Chondrocyte (in vitro differentiated cells): ENCODE measurements at regions not wholly inside any gene's neighbourhood (a gene's known extent, or its start where the extent isn't known, plus 50 kb on each side); places are given as distances from the start of the nearest gene placed in this dataset.
A peak's percentile ranks its signal among the peaks of the same experiment; 100 is the strongest.

ENCODE experiments used
- DNase-seq: peaks from one replicate; pipeline ENCODE4 v3.0.0; 2021; ENCODE audit warnings: mixed read lengths, low spot score
- H3K27ac Mint-ChIP-seq: one replicate; pipeline ENCODE4 v1.8.0; 2021; ENCODE audit warnings: mild to moderate bottlenecking, moderate library complexity, mixed read lengths; ENCODE audit not compliant: unreplicated experiment
- H3K27me3 Mint-ChIP-seq: 2 replicates; pipeline ENCODE4 v1.8.0; 2021; ENCODE audit warnings: low read depth, mixed read lengths
- H3K36me3 Mint-ChIP-seq: 2 replicates; pipeline ENCODE4 v1.8.0; 2021; ENCODE audit warnings: low read depth, mixed read lengths
- H3K4me1 Mint-ChIP-seq: 2 replicates; pipeline ENCODE4 v1.8.0; 2021; ENCODE audit warnings: low read depth, mild to moderate bottlenecking, mixed read lengths
- H3K4me3 Mint-ChIP-seq: one replicate; pipeline ENCODE4 v1.8.0; 2021; ENCODE audit warnings: mild to moderate bottlenecking, moderate library complexity, mixed read lengths; ENCODE audit not compliant: unreplicated experiment
- H3K9me3 Mint-ChIP-seq: 2 replicates; pipeline ENCODE4 v1.8.0; 2021; ENCODE audit warnings: low read depth, mixed read lengths
- TF ChIP-seq, protein P1 (sequence below): fragments of 200-600 bp; sonication (generic); IDR thresholded peaks from 2 replicates; pipeline ENCODE4 v1.5.0; 2021; ENCODE audit warnings: antibody characterized with exemption, mild to moderate bottlenecking, moderate library complexity

DNA sequence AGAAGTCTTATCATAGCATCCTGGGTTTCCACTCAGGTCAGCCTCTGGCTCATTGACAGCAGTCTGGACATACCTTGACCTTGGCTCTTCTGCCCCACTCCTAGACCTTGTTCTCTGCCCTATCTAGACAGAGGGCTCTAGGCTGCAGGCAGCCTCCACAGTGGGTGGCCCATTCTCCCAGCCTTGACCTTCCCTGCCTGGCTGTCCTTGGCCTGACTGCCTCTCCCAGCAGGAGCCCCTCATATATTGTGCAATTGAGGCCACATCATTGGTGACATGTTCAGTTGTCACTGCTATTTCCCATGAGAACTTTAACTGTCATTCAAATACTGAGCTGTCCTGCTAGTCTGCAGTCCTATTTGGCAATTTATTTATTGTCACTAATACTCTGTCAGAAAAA is 503.4 kb downstream of the PLXNA4 start:
- no peaks in the 10 kb centered on the region for H3K27me3 Mint-ChIP-seq
- no peak overlapping the region for H3K4me3 Mint-ChIP-seq
- TF ChIP-seq, protein P1, sequence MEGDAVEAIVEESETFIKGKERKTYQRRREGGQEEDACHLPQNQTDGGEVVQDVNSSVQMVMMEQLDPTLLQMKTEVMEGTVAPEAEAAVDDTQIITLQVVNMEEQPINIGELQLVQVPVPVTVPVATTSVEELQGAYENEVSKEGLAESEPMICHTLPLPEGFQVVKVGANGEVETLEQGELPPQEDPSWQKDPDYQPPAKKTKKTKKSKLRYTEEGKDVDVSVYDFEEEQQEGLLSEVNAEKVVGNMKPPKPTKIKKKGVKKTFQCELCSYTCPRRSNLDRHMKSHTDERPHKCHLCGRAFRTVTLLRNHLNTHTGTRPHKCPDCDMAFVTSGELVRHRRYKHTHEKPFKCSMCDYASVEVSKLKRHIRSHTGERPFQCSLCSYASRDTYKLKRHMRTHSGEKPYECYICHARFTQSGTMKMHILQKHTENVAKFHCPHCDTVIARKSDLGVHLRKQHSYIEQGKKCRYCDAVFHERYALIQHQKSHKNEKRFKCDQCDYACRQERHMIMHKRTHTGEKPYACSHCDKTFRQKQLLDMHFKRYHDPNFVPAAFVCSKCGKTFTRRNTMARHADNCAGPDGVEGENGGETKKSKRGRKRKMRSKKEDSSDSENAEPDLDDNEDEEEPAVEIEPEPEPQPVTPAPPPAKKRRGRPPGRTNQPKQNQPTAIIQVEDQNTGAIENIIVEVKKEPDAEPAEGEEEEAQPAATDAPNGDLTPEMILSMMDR, result no peak
- no peaks in the 10 kb centered on the region for H3K9me3 Mint-ChIP-seq
- no peak overlapping the region for H3K27ac Mint-ChIP-seq
- no peaks in the 10 kb centered on the region for H3K36me3 Mint-ChIP-seq
- no peak for DNase-seq
- H3K4me1 Mint-ChIP-seq, result peaks cover 13% of the 10 kb centered on the region

- TF ChIP-seq, protein P1, result no peak
- H3K4me1 Mint-ChIP-seq, result peaks cover 21% of the 10 kb centered on the region
- no peaks in the 10 kb centered on the region for H3K9me3 Mint-ChIP-seq
- H3K27me3 Mint-ChIP-seq, result no peaks in the 10 kb centered on the region
- H3K27ac Mint-ChIP-seq, result no peak overlapping the region
- no peaks in the 10 kb centered on the region for H3K36me3 Mint-ChIP-seq
- no peak for DNase-seq
- no peak overlapping the region for H3K4me3 Mint-ChIP-seq
Observed at GRCh38 chr7:132072165-132072564, 504.1 kb downstream of the PLXNA4 start.

- TF ChIP-seq, protein P1, result no peak
- H3K27me3 Mint-ChIP-seq, result no peaks in the 10 kb centered on the region
- no peak overlapping the region for H3K27ac Mint-ChIP-seq
- no peaks in the 10 kb centered on the region for H3K36me3 Mint-ChIP-seq
- H3K4me3 Mint-ChIP-seq, result no peak overlapping the region
- H3K4me1 Mint-ChIP-seq, result peaks cover 49% of the 10 kb centered on the region
- no peaks in the 10 kb centered on the region for H3K9me3 Mint-ChIP-seq
- no peak for DNase-seq
Observed at GRCh38 chr7:132069306-132069705, 507.0 kb downstream of the PLXNA4 start.

- TF ChIP-seq, protein P1, result no peak
- no peaks in the 10 kb centered on the region for H3K36me3 Mint-ChIP-seq
- no peaks in the 10 kb centered on the region for H3K27me3 Mint-ChIP-seq
- H3K9me3 Mint-ChIP-seq, result no peaks in the 10 kb centered on the region
- H3K4me1 Mint-ChIP-seq, result peaks cover 59% of the 10 kb centered on the region
- peak overlapping the region; percentile 21 for H3K4me3 Mint-ChIP-seq
- peak overlapping the region; percentile 98 for H3K27ac Mint-ChIP-seq
- no peak for DNase-seq
Observed at GRCh38 chr7:132066761-132067171, 509.5 kb downstream of the PLXNA4 start.

GRCh38 chr7:132065989-132066603 is 509.7 kb upstream of the PODXL start:
- no peak for DNase-seq
- peaks cover 59% of the 10 kb centered on the region for H3K4me1 Mint-ChIP-seq
- H3K9me3 Mint-ChIP-seq, result no peaks in the 10 kb centered on the region
- peak overlapping the region; percentile 98 for H3K27ac Mint-ChIP-seq
- TF ChIP-seq, protein P1, result peak; percentile 26
- no peaks in the 10 kb centered on the region for H3K27me3 Mint-ChIP-seq
- peak overlapping the region; percentile 3 for H3K4me3 Mint-ChIP-seq
- H3K36me3 Mint-ChIP-seq, result no peaks in the 10 kb centered on the region
